SKM-1 treated with dmso at 0.1 percent for 144 hours (cell line): ENCODE measurements at regions not wholly inside any gene's neighbourhood (a gene's known extent, or its start where the extent isn't known, plus 50 kb on each side); places are given as distances from the start of the nearest gene placed in this dataset.

Source experiments
- DNase-seq: peaks from one replicate; lab custom pipeline; 2025; ENCODE audit not compliant: unreplicated experiment; lab: John Stamatoyannopoulos, UW

DNA sequence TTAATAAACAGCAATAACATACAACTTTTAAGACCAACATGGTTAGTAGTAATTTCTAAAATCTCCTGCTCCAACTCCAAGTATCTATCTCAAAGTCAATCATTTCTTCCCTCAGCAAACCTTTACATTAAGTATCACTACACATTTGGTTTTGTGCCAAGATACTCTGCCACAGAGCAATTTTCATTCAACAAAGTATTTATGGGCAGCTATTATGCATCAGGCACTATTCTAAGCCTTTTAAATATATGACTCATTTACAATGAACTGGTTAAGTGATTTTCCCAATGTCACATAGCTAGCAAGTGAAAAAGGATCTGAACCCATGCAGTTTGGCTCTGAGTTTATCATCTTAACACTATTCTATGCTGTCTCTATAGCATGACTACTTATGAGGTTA lies 264.3 kb downstream of the NOL4 start:
- no peak for DNase-seq

DNA sequence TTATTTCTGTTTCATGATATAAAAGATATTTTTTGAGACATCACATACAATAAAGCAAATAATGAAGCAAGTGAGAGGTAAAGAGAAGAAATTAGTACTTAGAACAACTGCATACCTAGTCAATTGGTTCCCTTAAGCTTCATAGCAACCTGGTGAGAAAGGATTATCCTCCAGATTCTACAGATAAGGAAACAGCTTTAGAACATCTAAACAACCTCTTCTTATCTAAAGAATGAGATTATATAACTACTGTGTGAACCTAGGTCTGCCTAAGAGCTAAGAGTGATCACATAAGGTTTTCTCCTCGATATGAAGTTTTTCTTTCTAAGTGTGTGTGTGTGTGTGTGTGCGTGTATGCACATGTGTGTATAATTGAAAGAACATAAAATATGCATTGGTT lies 265.1 kb downstream of the NOL4 start:
- no peak for DNase-seq

DNA sequence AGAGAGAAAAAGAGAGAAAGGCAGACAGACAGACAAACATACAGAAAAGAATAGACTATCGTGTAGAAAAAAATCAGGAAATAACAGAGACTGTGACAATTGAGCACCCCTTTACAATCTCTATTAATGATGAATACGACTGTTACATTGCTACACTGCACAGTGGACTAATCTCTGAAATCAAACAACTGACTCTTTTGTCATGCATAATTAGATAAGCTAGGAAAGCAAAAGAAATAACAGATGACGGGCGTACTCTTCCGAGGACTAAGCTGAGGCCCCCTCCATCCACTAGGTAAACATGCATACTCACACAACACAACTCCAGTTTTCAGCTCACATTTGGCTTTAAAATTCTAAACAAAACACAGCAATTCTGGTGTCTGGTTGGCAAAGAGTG lies 267.0 kb downstream of the NOL4 start:
- DNase-seq = no peak

DNA sequence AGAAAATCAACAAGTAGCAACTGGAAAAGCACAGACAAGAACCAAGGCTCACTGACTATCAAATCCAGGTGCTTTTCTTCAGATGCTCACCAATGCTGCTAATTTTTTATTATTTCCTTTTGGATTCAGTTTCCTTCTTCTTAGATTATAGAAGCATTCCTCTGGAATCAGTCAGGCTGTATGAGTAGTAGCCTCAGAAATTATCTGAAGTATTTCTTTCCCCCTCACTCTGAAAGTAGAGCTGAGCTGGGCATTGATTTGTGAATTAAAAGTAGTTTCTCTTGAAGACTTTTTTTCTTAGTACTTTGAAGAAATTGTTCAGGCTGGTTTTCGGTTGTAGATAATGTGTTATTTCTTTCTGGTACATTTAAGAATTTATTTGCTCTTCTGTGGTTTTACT lies 273.7 kb downstream of the NOL4 start:
- DNase-seq = no peak

DNA sequence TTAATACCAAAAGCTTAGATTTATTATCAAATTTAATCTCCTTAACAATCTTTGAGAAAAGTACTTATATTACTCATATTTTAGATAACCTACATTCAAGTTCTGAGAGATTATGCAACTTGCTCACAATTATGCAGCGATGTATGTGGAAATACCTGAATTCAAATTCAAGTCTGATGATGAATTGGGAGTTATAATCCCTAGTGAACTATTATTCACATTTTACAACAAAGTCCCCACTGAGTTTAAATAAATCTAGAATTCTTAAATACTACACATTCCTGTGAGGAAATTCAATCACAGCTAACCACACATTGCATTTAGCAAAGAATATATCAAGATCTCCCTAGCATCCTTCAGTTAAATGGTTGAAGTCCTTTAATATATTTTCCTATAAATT lies 278.4 kb downstream of the NOL4 start:
- DNase-seq = no peak

DNA sequence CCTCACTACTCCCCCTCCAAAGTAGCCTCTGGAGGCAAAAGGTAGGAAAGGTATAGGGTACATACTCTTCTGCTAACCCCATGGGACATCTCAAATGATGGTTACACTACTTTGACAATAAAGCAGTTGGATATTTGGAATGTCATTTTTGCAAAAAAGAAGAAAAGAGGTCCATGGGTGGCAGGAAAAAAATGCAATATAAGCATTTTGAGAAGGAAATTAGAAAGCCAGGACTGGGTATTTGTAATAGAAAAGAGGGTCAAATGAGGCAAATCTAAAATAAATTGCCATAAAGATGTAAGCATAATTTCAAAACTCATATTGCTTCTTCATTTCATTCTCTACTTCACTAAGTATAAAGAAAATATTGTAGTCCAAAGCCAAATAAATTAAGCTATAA lies 280.2 kb downstream of the NOL4 start:
- DNase-seq = no peak

DNA sequence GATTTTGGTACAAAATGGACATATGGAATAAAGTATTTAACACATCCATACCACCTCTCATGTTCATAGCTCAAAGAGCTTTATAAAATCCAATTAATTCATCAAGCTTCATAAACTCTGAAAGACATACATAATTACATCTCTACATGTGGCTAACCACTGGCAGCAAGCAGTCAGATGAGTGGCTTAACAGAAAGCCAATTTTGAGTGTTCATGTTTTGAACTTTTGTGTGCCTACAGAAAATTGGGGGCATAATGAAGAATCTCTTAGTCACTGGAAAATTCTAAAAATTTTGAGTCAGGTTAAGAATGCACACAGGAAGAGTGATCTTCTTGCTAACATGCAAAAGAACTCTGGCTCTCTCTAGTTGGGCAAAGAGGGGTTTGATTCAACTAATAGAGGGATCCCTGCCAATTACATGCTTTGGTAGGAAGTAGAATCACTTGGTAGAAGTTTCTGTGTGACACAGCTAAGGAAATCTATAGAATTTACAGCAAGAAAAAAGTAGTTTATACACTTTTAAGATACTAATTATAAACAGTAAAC lies 287.4 kb downstream of the NOL4 start:
- DNase-seq = no peak

DNA sequence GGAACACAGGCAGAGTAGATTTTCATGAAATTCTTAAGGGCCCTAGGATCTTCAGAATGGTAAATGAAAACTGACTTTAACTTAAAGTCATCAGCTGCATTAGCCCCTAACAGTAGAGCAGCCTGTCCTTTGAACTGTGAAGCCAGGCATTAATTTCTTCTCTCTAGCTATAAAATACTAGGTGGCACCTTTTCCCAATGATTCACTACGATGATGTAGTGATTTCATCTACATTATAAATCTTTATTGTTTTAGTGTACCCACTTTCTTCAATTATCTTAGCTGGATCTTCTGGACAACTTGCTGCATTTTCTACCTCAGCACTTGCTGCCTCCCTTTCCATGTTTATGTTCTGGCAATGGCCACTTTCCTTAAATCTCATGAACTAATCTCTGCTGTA lies 290.5 kb downstream of the NOL4 start:
- DNase-seq = no peak

DNA sequence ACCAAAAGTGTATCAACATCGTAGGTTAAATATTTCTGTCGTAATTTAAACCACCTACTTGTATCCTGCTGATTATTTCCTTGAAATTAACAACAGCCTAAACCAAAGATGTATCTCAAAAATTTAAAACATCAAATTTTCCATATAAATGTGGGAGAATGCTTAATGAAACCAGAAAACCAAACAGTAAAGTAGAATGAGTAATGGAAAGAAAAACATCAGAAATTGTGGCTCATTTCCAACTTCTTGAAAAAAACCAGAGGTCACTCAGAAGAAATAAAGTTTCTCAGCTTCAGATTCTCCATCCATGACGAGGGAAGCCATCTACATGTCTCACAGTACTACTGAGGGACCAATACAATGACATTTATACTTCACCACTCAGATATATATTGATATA lies 296.5 kb downstream of the NOL4 start:
- DNase-seq = no peak

DNA sequence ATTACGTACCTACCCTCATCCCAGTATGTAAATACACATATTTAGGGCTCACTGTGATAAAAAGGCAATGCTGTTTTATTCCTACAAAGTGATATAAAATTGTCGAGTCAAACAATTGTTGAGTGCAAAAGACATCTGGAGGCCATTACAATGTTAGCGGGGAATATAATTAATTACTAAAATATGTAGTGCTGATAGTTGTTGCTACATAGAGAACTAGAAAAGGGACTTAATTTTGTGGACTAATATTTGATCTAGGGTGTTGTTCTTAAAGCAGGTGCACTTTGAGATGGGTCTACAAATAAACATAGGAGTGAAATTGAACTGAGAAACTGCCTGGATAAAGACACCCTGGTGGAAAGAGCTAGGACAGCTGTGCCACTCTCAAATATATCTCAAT lies 300.1 kb downstream of the NOL4 start:
- DNase-seq = no peak

DNA sequence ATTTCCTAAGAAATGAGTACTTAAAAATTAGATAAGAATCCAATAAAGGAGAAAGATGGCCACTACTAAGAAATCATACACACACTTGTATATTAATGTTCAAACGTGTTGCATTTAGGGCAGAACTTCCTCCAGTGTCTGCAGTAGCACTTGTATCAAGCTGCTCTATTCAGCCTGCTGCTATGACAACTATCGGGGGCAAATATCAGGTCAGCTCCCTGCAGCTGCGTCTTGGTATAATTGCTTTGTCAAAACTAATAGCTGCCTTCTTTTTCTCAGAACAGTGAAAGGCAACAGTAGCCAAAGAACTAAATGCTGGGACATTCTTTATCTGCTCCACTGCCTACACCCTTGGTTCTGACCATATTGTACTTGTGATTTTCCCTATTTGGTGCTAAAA lies 300.7 kb downstream of the NOL4 start:
- DNase-seq = no peak

DNA sequence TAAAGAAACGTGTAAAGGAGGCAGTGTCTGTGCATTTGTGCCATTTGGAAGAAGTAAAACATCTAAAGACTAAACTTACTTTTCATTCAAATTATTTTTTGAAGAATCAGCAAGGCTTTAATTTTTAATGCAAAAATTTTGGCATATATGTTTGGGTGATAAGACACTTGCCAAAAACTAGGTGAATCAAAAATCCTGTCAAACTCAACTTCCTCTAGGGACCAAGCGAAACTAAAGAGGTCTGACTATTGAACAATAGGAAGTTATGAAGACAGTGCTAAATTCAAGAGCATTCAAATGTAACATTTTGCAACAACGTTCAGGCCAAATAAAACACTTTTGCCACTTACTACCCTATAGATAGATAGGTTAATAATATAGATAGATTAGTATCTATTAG lies 306.1 kb downstream of the NOL4 start:
- DNase-seq = peak; percentile 61

DNA sequence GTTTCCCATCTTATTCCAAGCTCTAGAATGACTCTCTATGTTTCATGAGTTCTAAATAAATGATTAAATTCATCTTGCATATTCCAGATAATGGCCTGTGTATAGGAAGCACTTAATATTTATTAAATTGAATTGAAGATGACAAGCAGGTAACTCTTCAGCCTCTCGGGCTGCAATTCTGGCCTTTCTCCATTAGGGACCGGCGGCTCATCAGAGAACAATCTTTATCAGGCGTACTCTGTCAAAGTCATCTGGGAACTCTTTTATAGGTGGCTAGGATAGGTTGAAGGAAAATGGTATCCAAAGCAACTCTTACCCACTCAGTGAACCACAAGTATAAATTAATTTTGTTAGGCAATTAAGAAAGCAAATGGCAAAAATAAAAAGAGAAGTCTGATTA lies 308.5 kb downstream of the NOL4 start:
- no peak for DNase-seq

DNA sequence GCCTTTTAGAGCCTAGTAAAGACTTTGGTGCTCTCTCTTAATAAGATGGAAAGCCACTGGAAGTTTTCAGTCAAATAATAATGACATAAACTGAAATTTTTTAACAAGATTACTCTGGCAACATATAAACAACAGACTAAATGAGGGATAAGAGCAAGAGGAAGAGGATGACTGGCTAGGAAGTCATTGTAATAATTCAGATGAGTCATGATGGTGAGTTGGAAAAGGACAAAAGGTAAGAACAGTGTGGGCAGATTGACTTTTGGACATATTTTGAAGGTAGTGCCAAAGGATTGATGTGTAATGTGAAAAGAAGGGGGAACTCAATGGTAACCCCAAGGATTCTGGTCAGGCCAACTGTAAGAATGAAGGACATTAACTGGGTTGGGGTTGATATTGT lies 310.3 kb downstream of the NOL4 start:
- no peak for DNase-seq

DNA sequence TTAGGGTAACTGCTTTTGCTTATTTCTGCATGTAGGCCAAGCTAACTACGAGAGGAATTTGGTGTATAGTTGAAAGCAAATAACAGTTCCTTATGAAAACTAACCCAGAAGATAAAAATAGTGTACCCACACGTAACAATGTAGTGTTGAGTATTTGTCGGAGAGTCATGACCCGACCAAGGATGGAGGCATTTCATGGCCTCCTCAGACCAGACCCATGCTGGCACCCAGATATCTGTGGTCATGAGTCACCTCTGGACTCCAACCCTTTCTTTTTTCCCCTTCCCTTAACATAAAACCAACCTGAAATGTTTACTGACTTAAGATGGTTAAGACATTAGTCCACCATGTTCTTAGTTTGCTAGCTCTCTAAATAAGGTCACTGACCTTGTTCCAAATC lies 318.7 kb downstream of the NOL4 start:
- no peak for DNase-seq

DNA sequence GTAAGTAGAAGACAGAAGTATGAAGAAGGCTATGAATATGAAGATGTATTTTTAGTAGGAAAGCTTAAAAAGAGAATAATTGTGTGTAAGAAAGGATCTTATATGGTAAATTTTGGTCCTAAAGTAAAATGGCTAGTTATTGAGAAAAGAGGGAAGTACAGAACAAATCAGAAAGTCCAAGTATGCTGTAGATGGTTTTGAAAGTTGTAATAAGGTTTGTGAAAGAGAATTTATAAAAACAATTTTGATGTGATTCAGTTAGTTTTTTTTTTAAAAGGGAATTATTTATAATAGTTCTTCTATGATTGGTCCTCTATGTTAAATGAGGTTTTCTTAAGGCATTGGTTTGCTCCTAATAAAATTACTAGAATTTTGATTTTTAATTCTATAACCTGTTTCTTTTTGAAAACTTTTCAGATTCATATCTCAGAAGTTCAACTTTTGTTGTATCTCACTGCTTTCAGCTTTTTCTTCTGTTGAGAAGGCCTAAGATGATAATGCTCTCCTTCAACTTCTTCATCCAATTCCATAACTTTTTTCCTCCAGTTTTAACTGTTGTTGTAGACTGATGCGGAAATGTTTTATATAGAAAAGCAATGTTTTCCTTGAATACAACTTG lies 322.7 kb downstream of the NOL4 start:
- DNase-seq = no peak

DNA sequence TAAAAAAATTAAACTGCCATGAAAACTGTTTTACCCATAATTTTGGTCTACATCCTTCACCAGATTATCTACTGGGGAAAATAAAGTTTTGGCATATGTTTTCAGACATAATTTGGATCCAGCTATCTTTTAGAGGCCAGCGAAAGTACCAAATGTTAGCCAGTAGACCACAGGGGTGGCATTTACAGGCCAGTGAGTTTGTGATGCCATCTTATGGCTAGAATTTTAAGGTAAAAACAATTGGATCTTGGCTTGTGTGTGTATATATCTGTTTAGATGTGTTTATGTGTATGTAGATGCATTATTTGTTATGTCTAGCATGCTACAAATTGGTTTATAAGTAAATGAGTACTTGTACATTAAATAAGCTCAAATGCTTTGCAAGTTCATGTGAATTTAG lies 322.6 kb downstream of the ASXL3 start:
- DNase-seq = no peak

DNA sequence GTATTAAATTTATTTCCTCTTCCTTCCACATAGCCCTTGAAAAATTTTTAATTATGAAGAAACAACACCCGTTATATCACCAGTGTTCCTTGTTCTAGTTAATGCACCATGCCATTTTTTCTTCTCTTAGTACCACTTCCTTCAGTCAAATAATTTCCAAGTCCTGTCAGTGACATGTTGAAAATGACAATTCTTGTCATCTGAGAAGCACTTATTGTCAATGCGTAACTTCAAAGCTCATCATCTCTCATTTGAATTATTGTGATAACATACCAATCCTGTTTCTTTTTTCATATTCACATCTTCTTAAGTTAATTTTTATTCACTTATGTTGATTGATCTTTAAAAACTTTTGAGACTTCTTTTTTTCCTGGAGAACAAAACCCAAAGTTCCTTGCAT lies 320.4 kb downstream of the ASXL3 start:
- DNase-seq = no peak

DNA sequence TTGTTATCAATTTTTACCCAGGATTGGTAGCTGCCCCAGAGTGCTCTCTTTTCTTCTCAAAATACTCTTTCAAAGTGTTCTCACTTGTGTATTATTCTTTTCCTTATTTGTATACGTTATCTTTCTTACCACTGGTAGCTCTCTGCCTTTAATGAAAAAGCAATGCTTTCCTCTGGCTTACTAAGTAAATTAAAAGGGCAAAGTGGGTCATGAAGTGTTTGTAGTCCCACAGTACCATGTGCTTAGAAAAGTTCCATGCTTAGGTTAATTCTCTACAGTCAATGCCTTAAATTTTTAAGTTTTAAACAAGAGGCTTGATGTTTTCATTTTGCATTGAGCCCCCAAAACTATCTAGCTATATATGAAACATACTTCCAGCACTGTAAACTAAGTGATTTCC lies 300.2 kb downstream of the ASXL3 start:
- no peak for DNase-seq

DNA sequence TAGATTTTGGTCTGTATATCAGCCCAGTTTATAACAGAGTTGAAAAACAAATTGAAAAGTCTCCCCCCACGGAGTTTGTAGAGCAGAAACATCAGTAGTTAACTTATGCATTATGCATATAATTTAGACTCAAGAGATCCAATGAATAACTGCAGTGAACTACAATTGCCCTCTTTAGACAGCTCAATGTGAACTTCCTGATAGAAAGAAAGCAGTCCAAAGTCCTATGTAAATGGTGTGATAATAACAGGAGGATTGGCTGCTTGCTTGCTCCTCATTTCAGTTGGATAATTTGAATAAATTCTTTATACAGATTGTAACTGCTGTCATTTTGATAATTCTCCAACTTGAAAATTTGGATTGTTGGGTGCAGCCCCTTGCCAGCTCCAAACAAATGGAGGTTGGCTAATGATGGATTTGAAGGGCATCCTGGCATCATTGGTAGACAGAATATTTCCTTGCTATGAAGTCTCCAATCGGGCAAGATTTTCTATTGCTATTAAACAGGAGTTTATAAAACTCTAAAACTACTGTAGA lies 297.1 kb downstream of the ASXL3 start:
- DNase-seq = no peak

DNA sequence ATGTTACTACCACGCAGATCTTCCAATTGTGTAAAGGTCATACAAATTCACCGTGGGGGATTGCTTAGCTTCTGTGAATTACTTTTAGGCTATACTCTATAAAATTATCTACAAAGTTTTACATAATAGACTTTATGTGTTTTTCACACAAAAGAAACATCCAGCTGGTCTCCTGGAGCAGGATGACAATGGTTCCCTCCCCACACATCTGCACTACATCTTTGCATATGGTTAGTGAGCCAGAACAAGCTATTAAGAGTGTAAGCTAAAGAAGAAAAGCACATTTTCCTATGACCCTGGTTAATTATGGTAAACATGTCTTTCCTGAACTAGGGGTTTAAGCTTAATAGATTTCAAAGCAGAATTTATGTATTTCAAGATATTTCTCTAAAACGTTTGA lies 295.1 kb downstream of the ASXL3 start:
- DNase-seq = no peak

DNA sequence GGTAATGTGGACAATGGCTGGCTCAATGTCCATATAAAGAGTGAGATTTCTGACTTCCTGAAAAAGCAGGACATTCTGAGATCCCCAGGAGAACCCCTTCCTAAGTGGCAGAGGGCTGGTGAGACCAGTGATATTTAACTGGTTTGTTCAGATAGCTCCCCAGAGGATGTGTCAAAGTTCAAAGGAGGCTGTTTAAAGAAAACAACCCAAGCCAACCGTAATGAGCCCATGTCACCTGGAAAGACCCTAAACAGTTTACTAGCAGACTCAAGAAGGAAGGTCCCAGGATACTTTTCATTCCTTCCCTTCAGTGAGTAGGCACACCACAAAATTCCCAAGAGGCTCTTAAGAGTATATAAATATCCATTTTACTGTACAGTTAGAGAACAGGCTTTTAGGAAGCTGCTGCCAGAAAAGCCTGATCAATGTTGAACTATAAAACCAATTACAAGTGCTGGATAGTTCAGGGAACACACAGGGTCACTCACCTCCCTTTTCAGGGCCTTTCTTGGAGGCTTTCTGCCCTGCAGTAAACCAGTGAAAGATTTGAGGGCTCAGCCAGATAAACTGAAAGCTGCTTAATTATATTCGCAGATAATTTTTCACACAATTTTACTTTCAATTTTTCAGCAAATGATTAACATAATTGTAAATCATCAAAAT lies 293.5 kb downstream of the ASXL3 start:
- DNase-seq = no peak

DNA sequence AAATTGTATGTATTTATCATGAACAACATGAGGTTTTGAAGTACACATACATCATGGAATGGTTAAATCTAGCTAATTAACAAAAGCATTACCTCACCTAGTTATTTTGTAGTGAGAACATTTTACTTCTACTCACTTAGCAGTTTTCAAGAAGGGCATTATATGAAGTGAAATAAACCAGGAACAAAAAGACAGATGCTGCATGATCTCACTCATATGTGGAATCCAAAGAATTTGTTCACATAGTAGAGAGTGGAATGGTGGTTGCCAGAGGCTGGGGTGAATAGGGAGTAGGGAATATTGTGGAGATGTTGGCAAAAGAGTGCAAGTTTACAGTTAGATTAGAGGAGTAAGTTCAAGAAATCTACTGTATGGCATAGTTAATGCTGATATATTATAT lies 292.0 kb downstream of the ASXL3 start:
- DNase-seq = no peak
